ENCODE measurements at regions not wholly inside any gene's neighbourhood (a gene's known extent, or its start where the extent isn't known, plus 50 kb on each side); places are given as distances from the start of the nearest gene placed in this dataset.

- TF ChIP-seq EZH2phosphoT487 (IDR thresholded peaks at IDR 0.05; ENCODE audit: borderline replicate concordance, low read depth, low read length), result no peak
- TF ChIP-seq CTCF (conservative IDR thresholded peaks at IDR 0.05; ENCODE audit: low read length), result peak; percentile 73
Observed at GRCh38 chr3:24963762-24964625, 464.1 kb upstream of the RARB start.

Measured in OCI-LY7 (cell line).